ENCODE measurements at regions not wholly inside any gene's neighbourhood (a gene's known extent, or its start where the extent isn't known, plus 50 kb on each side); places are given as distances from the start of the nearest gene placed in this dataset.

DNA sequence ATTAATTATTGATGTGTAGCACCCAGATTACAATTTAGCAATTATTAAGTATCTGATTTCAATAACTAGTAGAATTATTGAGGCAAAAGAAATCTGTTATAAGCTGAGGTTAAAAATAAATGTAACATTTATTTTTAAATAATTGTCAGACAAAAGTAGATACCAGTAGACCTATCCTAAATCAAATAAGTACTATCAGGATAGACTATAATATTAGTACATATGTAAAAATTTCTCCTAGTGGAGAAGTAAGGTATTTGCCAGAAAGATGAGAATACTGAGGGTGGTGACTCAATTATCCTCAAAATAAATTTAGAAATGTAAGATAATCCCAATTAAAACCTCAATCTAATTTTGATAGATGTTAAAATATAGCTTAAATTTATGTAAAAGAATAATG, 377.8 kb upstream of the CHRM3 start:
- TF ChIP-seq CTCF (conservative IDR thresholded peaks at IDR 0.05; ENCODE audit: low read length) (no peak), EZH2phosphoT487 (IDR thresholded peaks at IDR 0.05; ENCODE audit: borderline replicate concordance) (no peak)
- Histone ChIP-seq H3K79me2 (ENCODE audit: insufficient read depth, low read length) (no peaks in the 10 kb centered on the region), H3K27me3 (ENCODE audit: insufficient read depth, low read length, poor library complexity, severe bottlenecking) (no peaks in the 10 kb centered on the region)

DNA sequence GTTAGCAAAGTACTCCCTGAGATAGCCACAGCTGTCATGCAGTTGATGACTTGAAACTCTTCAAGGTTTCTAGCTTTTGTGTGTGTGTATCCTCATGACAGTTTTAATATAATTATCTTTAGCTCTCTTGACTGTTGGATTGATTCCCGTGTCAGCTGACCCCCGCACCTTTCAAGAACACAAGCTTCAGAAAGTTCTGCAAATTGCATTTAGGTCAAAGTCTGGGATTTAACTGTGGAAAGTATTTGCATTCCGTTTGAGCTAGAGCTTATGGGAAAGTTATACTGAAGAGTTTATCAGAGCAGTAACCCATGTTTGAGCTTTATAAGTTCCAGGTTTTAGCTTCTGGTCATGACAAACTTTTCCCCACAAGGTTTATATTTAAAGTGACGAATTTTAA, 380.1 kb upstream of the CHRM3 start:
- no peaks in the 10 kb centered on the region for H3K9me2 ChIP-seq (replicated peaks; ENCODE audit: low read depth, low read length)

More for the DNA sequence above, 377.8 kb upstream of the CHRM3 start:
- no peak overlapping the region for H2AFZ ChIP-seq (ENCODE audit: low read length)
- no peaks in the 10 kb centered on the region for H3K4me1 ChIP-seq (ENCODE audit: insufficient read depth, low read length, poor library complexity, severe bottlenecking)
- H3K9ac ChIP-seq (ENCODE audit: low read depth, low read length, poor library complexity, severe bottlenecking), result no peak overlapping the region
- no peak overlapping the region for H3K4me3 ChIP-seq (ENCODE audit: low read length, poor library complexity, severe bottlenecking)
- H3K4me2 ChIP-seq (ENCODE audit: low read depth, low read length, poor library complexity, severe bottlenecking), result no peak overlapping the region
- no peaks in the 10 kb centered on the region for H3K9me2 ChIP-seq (replicated peaks; ENCODE audit: low read depth, low read length)
- no peaks in the 10 kb centered on the region for H3K9me3 ChIP-seq (ENCODE audit: insufficient read depth, low read depth, low read length)
- H3K36me3 ChIP-seq (ENCODE audit: insufficient read depth, low read length), result no peaks in the 10 kb centered on the region
- no peaks in the 10 kb centered on the region for H4K20me1 ChIP-seq (ENCODE audit: insufficient read depth, low read length, poor library complexity, severe bottlenecking)
- H3F3A ChIP-seq (ENCODE audit: low read depth), result no peaks in the 10 kb centered on the region

DNA sequence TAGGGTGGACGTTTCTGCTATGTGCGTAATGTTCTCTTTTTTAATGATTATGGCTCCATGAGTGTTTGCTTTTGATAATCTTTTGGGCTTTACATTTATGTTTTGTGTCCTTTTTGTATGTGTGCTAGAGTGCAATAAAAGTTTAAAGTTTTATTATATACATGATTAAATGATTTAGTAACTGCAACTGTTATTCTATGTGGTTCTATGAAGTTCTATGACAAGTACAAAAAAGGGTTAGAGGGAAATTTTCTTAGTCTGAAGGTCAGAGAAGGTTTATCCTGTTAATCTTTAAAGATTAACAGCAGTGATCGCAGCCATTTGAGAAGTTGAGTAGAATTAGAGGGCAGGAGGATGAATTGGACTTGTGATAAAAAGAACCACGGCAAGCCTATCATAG, 386.4 kb upstream of the CHRM3 start:
- Histone ChIP-seq H3K36me3 (ENCODE audit: insufficient read depth, low read length) (no peaks in the 10 kb centered on the region), H2AFZ (ENCODE audit: low read length) (no peak overlapping the region), H3K4me3 (ENCODE audit: low read length, poor library complexity, severe bottlenecking) (no peak overlapping the region), H3K79me2 (ENCODE audit: insufficient read depth, low read length) (no peaks in the 10 kb centered on the region), H3K9me2 (replicated peaks; ENCODE audit: low read depth, low read length) (no peaks in the 10 kb centered on the region), H3K27me3 (ENCODE audit: insufficient read depth, low read length, poor library complexity, severe bottlenecking) (no peaks in the 10 kb centered on the region), H3K4me1 (ENCODE audit: insufficient read depth, low read length, poor library complexity, severe bottlenecking) (no peaks in the 10 kb centered on the region), H3K4me2 (ENCODE audit: low read depth, low read length, poor library complexity, severe bottlenecking) (no peak overlapping the region), H3K9me3 (ENCODE audit: insufficient read depth, low read depth, low read length) (no peaks in the 10 kb centered on the region), H3K9ac (ENCODE audit: low read depth, low read length, poor library complexity, severe bottlenecking) (no peak overlapping the region), H4K20me1 (ENCODE audit: insufficient read depth, low read length, poor library complexity, severe bottlenecking) (no peaks in the 10 kb centered on the region), H3F3A (ENCODE audit: low read depth) (no peaks in the 10 kb centered on the region)
- no peak for TF ChIP-seq CTCF (conservative IDR thresholded peaks at IDR 0.05; ENCODE audit: low read length)
- TF ChIP-seq EZH2phosphoT487 (IDR thresholded peaks at IDR 0.05; ENCODE audit: borderline replicate concordance), result no peak

More for the DNA sequence above, 380.1 kb upstream of the CHRM3 start:
- TF ChIP-seq EZH2phosphoT487 (IDR thresholded peaks at IDR 0.05; ENCODE audit: borderline replicate concordance) (no peak), CTCF (conservative IDR thresholded peaks at IDR 0.05; ENCODE audit: low read length) (no peak)
- no peak overlapping the region for H3K4me2 ChIP-seq (ENCODE audit: low read depth, low read length, poor library complexity, severe bottlenecking)
- H3F3A ChIP-seq (ENCODE audit: low read depth), result no peaks in the 10 kb centered on the region
- no peaks in the 10 kb centered on the region for H3K4me1 ChIP-seq (ENCODE audit: insufficient read depth, low read length, poor library complexity, severe bottlenecking)
- H3K36me3 ChIP-seq (ENCODE audit: insufficient read depth, low read length), result no peaks in the 10 kb centered on the region
- H3K4me3 ChIP-seq (ENCODE audit: low read length, poor library complexity, severe bottlenecking), result no peak overlapping the region
- H3K9ac ChIP-seq (ENCODE audit: low read depth, low read length, poor library complexity, severe bottlenecking), result no peak overlapping the region
- H3K79me2 ChIP-seq (ENCODE audit: insufficient read depth, low read length), result no peaks in the 10 kb centered on the region
- H4K20me1 ChIP-seq (ENCODE audit: insufficient read depth, low read length, poor library complexity, severe bottlenecking), result no peaks in the 10 kb centered on the region
- no peaks in the 10 kb centered on the region for H3K9me3 ChIP-seq (ENCODE audit: insufficient read depth, low read depth, low read length)
- H2AFZ ChIP-seq (ENCODE audit: low read length), result no peak overlapping the region
- H3K27me3 ChIP-seq (ENCODE audit: insufficient read depth, low read length, poor library complexity, severe bottlenecking), result no peaks in the 10 kb centered on the region
